ENCODE measurements at regions not wholly inside any gene's neighbourhood (a gene's known extent, or its start where the extent isn't known, plus 50 kb on each side); places are given as distances from the start of the nearest gene placed in this dataset.

DNA sequence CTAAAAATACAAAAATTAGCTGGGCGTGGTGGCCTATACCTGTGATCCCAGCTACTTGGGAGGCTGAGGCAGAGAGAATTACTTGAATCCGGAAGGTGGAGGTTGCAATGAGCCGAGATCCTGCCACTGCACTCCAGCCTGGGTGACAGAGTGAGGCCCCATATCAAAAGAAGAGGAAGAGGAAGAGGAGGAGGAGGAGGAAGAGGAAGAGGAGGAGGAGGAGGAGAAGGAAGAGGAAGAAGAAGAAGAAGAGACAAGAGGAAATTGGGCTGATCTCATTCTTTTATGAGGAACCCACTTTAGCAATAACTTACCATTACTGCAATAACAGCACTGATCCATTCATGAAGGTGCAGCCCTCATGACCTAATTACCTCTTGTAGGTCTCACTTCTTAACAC is 138.9 kb upstream of the GIMD1 start:
- no peak overlapping the region for H3K4me2 ChIP-seq (replicated peaks; ENCODE audit: extremely low read depth, low read length, poor library complexity, severe bottlenecking)
- H2AFZ ChIP-seq (ENCODE audit: insufficient read depth, low read depth, low read length, poor library complexity, severe bottlenecking), result no peak overlapping the region
- no peak overlapping the region for H3K9ac ChIP-seq (ENCODE audit: insufficient read depth, low read length, poor library complexity, severe bottlenecking)
- DNase-seq, result no peak
- no peak overlapping the region for H3K4me3 ChIP-seq (replicated peaks in 1 of 3; ENCODE audit: low read depth in 2 of 3, low read length in 3 of 3)
- H3K4me3 Mint-ChIP-seq, result no peak overlapping the region
- no peaks in the 10 kb centered on the region for H3K36me3 Mint-ChIP-seq
- TF ChIP-seq, protein P1, sequence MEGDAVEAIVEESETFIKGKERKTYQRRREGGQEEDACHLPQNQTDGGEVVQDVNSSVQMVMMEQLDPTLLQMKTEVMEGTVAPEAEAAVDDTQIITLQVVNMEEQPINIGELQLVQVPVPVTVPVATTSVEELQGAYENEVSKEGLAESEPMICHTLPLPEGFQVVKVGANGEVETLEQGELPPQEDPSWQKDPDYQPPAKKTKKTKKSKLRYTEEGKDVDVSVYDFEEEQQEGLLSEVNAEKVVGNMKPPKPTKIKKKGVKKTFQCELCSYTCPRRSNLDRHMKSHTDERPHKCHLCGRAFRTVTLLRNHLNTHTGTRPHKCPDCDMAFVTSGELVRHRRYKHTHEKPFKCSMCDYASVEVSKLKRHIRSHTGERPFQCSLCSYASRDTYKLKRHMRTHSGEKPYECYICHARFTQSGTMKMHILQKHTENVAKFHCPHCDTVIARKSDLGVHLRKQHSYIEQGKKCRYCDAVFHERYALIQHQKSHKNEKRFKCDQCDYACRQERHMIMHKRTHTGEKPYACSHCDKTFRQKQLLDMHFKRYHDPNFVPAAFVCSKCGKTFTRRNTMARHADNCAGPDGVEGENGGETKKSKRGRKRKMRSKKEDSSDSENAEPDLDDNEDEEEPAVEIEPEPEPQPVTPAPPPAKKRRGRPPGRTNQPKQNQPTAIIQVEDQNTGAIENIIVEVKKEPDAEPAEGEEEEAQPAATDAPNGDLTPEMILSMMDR (IDR thresholded peaks at IDR 0.05), result no peak
- WGBS (ENCODE audit: insufficient coverage), result 100% methylated on average over 1 of the region's 3 CpGs
- H3K4me1 ChIP-seq (ENCODE audit: control insufficient read depth in 1 of 2, insufficient read depth in 2 of 2, low read length in 2 of 2), result no peaks in the 10 kb centered on the region
- peaks cover 0 to 3% (median 1%) of the 10 kb centered on the region in 7 donors for H3K9me3 Mint-ChIP-seq
- H3K27me3 Mint-ChIP-seq (ENCODE audit: low read depth in 3 of 3), result peaks cover 0 to 6% (median 2%) of the 10 kb centered on the region in 3 donors
- no peaks in the 10 kb centered on the region for H3K79me2 ChIP-seq (ENCODE audit: insufficient read depth, low read length)
- H3K36me3 ChIP-seq (replicated peaks in 1 of 2; ENCODE audit: control insufficient read depth in 1 of 2, insufficient read depth in 2 of 2, low read length in 2 of 2), result no peaks in the 10 kb centered on the region
- H3K27me3 ChIP-seq (ENCODE audit: control insufficient read depth in 2 of 2, insufficient read depth in 2 of 2, low read length in 2 of 2), result no peaks in the 10 kb centered on the region
- H4K20me1 ChIP-seq (ENCODE audit: insufficient read depth, low read length), result no peaks in the 10 kb centered on the region
- H3K27ac ChIP-seq (ENCODE audit: low read depth in 1 of 2, low read length in 2 of 2), result no peak overlapping the region
- H3K9me3 ChIP-seq (replicated peaks in 1 of 2; ENCODE audit: control insufficient read depth in 1 of 2, insufficient read depth in 1 of 2, low read length in 2 of 2), result no peaks in the 10 kb centered on the region
- H3K4me1 Mint-ChIP-seq, result no peaks in the 10 kb centered on the region
- no peak overlapping the region for H3K27ac Mint-ChIP-seq
- intact Hi-C loops (cut with micrococcal nuclease), result no loop called here

DNA sequence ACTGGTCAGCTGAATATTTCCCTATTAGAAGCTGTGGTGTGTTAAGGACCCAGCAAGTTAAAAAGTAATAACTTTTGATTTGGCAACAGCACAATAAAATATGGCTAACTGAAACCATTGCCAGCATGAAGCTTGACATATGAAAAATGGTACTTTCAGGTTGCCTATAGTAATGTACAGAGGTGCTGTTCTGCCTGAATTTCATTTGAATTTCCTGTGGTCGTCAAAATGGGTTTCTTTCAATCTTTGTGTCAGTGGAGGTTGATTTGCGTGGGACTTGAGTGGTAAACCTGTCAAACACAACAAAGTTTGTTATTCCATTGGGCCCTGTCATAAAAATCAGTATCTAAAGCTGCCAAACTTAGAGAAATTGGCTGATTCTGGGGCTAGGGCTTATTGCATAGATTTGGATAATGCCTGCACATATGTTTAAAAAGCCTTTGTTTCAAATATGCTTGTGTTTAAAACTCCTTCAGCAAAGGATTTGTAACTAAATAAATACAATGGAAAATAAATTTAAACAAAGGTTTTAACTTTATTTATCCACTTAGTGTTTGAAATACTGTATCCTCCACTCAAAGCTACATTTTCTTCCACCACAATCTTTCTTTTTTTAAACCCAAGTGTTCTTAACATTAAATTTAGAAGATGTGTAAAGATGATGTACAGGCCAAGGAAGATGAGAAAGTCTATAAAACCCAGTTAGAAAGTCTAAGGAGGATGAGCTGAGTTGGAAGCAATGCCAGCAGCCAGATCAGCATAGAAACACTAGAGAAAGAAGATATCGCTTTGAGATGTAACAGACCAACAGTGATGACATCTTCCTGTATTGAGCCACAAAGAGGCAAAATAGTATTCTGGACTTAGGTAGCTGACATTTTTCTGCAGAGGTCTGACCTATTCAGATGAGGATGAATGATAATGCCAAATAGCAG is 134.8 kb upstream of the GIMD1 start:
- Histone ChIP-seq H3K36me3 (replicated peaks in 1 of 2; ENCODE audit: control insufficient read depth in 1 of 2, insufficient read depth in 2 of 2, low read length in 2 of 2) (no peaks in the 10 kb centered on the region), H3K27me3 (ENCODE audit: control insufficient read depth in 2 of 2, insufficient read depth in 2 of 2, low read length in 2 of 2) (no peaks in the 10 kb centered on the region), H3K9ac (ENCODE audit: insufficient read depth, low read length, poor library complexity, severe bottlenecking) (no peak overlapping the region), H3K27ac (ENCODE audit: low read depth in 1 of 2, low read length in 2 of 2) (no peak overlapping the region), H2AFZ (ENCODE audit: insufficient read depth, low read depth, low read length, poor library complexity, severe bottlenecking) (no peak overlapping the region), H3K4me2 (replicated peaks; ENCODE audit: extremely low read depth, low read length, poor library complexity, severe bottlenecking) (no peak overlapping the region), H3K79me2 (ENCODE audit: insufficient read depth, low read length) (no peaks in the 10 kb centered on the region), H3K4me1 (ENCODE audit: control insufficient read depth in 1 of 2, insufficient read depth in 2 of 2, low read length in 2 of 2) (no peaks in the 10 kb centered on the region), H3K9me3 (replicated peaks in 1 of 2; ENCODE audit: control insufficient read depth in 1 of 2, insufficient read depth in 1 of 2, low read length in 2 of 2) (no peaks in the 10 kb centered on the region), H3K4me3 (replicated peaks in 1 of 3; ENCODE audit: low read depth in 2 of 3, low read length in 3 of 3) (no peak overlapping the region), H4K20me1 (ENCODE audit: insufficient read depth, low read length) (no peaks in the 10 kb centered on the region)
- Mint-ChIP-seq H3K4me3 (no peak overlapping the region), H3K27me3 (ENCODE audit: low read depth in 3 of 3) (peaks cover 0 to 11% (median 4%) of the 10 kb centered on the region in 3 donors), H3K9me3 (peaks cover 0 to 3% (median 1%) of the 10 kb centered on the region in 7 donors), H3K27ac (no peak overlapping the region), H3K36me3 (no peaks in the 10 kb centered on the region), H3K4me1 (peaks cover 3% of the 10 kb centered on the region)
- intact Hi-C loops (cut with micrococcal nuclease), result no loop called here
- no peak for DNase-seq
- 63% methylated on average over 3 of the region's 3 CpGs for WGBS (ENCODE audit: insufficient coverage)
- TF ChIP-seq, protein P1 (IDR thresholded peaks at IDR 0.05), result no peak
